ENCODE measurements at regions not wholly inside any gene's neighbourhood (a gene's known extent, or its start where the extent isn't known, plus 50 kb on each side); places are given as distances from the start of the nearest gene placed in this dataset.

GRCh38 chr5:4963265-4963664 lies 176.9 kb upstream of the ADAMTS16 start:
- TF ChIP-seq, protein P1, sequence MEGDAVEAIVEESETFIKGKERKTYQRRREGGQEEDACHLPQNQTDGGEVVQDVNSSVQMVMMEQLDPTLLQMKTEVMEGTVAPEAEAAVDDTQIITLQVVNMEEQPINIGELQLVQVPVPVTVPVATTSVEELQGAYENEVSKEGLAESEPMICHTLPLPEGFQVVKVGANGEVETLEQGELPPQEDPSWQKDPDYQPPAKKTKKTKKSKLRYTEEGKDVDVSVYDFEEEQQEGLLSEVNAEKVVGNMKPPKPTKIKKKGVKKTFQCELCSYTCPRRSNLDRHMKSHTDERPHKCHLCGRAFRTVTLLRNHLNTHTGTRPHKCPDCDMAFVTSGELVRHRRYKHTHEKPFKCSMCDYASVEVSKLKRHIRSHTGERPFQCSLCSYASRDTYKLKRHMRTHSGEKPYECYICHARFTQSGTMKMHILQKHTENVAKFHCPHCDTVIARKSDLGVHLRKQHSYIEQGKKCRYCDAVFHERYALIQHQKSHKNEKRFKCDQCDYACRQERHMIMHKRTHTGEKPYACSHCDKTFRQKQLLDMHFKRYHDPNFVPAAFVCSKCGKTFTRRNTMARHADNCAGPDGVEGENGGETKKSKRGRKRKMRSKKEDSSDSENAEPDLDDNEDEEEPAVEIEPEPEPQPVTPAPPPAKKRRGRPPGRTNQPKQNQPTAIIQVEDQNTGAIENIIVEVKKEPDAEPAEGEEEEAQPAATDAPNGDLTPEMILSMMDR (IDR thresholded peaks at IDR 0.05), result no peak
- TF ChIP-seq EZH2 (IDR thresholded peaks at IDR 0.05; ENCODE audit: borderline replicate concordance, insufficient read depth, low read depth, low read length, poor library complexity, severe bottlenecking), result no peak
